ENCODE measurements at regions not wholly inside any gene's neighbourhood (a gene's known extent, or its start where the extent isn't known, plus 50 kb on each side); places are given as distances from the start of the nearest gene placed in this dataset.

DNA sequence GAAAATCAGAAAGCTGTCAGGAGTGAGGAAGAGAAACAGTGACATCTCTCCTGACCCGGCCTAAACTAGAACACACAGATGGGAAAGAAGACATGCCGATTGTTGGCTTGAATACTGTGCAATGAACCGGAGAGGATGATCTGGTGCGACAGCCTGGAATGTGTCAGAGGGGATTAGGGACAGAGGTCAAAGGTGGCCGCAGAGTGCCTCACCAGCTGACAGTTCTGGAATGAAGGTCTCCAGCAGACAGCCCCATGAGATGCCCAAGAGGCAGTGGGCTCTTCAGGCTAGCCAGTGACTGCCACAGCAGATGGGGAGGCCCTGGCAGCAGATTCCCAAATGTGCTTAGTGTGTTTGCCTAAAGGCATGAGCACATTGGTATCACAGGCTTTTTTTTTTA, 623.2 kb downstream of the CDH8 start:
- no peaks in the 10 kb centered on the region for H3K27me3 ChIP-seq (ENCODE audit: control insufficient read depth, insufficient read depth, low read length)
- POLR2A ChIA-PET, result no interaction called here
- TF ChIP-seq, protein P1, sequence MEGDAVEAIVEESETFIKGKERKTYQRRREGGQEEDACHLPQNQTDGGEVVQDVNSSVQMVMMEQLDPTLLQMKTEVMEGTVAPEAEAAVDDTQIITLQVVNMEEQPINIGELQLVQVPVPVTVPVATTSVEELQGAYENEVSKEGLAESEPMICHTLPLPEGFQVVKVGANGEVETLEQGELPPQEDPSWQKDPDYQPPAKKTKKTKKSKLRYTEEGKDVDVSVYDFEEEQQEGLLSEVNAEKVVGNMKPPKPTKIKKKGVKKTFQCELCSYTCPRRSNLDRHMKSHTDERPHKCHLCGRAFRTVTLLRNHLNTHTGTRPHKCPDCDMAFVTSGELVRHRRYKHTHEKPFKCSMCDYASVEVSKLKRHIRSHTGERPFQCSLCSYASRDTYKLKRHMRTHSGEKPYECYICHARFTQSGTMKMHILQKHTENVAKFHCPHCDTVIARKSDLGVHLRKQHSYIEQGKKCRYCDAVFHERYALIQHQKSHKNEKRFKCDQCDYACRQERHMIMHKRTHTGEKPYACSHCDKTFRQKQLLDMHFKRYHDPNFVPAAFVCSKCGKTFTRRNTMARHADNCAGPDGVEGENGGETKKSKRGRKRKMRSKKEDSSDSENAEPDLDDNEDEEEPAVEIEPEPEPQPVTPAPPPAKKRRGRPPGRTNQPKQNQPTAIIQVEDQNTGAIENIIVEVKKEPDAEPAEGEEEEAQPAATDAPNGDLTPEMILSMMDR (IDR thresholded peaks at IDR 0.05), result no peak
- TF ChIP-seq SIN3A (IDR thresholded peaks at IDR 0.05; ENCODE audit: borderline replicate concordance, insufficient read depth, low read depth, low read length) (no peak), POLR2AphosphoS5 (IDR thresholded peaks at IDR 0.05; ENCODE audit: low read depth, low read length) (no peak), TCF7L2 (IDR thresholded peaks at IDR 0.05; ENCODE audit: low read depth, low read length) (no peak)
- TF ChIP-seq, protein P2, sequence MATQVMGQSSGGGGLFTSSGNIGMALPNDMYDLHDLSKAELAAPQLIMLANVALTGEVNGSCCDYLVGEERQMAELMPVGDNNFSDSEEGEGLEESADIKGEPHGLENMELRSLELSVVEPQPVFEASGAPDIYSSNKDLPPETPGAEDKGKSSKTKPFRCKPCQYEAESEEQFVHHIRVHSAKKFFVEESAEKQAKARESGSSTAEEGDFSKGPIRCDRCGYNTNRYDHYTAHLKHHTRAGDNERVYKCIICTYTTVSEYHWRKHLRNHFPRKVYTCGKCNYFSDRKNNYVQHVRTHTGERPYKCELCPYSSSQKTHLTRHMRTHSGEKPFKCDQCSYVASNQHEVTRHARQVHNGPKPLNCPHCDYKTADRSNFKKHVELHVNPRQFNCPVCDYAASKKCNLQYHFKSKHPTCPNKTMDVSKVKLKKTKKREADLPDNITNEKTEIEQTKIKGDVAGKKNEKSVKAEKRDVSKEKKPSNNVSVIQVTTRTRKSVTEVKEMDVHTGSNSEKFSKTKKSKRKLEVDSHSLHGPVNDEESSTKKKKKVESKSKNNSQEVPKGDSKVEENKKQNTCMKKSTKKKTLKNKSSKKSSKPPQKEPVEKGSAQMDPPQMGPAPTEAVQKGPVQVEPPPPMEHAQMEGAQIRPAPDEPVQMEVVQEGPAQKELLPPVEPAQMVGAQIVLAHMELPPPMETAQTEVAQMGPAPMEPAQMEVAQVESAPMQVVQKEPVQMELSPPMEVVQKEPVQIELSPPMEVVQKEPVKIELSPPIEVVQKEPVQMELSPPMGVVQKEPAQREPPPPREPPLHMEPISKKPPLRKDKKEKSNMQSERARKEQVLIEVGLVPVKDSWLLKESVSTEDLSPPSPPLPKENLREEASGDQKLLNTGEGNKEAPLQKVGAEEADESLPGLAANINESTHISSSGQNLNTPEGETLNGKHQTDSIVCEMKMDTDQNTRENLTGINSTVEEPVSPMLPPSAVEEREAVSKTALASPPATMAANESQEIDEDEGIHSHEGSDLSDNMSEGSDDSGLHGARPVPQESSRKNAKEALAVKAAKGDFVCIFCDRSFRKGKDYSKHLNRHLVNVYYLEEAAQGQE (IDR thresholded peaks at IDR 0.05; ENCODE audit: insufficient read depth in 1 of 2, low read depth in 2 of 2, low read length in 1 of 2), result no peak
- intact Hi-C loops (cut with micrococcal nuclease; ENCODE audit: unreplicated experiment), result no loop called here
- in situ Hi-C loops (cut with HindIII; ENCODE audit: low pct_unique_long_range_greater_than_20kb, low sequenced_read_pairs), result no loop called here
- no peaks in the 10 kb centered on the region for H3K9me3 ChIP-seq (ENCODE audit: control insufficient read depth, insufficient read depth, low read depth, low read length)
- BruUV-seq (replicated peaks), result no TSS peak
- H3K36me3 ChIP-seq (ENCODE audit: control insufficient read depth, insufficient read depth, low read length), result no peaks in the 10 kb centered on the region
- H3K27ac ChIP-seq (ENCODE audit: low read length), result no peak overlapping the region
- CTCF ChIA-PET, result no interaction called here
- no peaks in the 10 kb centered on the region for H3K4me1 ChIP-seq (ENCODE audit: control insufficient read depth, insufficient read depth, low read length)
- no peak overlapping the region for H3K4me3 ChIP-seq (ENCODE audit: low read depth in 2 of 2, low read length in 2 of 2)
- no peak for ATAC-seq
- DNase-seq (ENCODE audit: low read depth, low spot score), result no peak

GRCh38 chr16:61412562-61412961, 623.7 kb downstream of the CDH8 start:
- in situ Hi-C loops (cut with HindIII; ENCODE audit: low pct_unique_long_range_greater_than_20kb, low sequenced_read_pairs), result no loop called here
- DNase-seq (ENCODE audit: low read depth, low spot score) (no peak), ATAC-seq (no peak)
- TF ChIP-seq, protein P2 (IDR thresholded peaks at IDR 0.05; ENCODE audit: insufficient read depth in 1 of 2, low read depth in 2 of 2, low read length in 1 of 2), result no peak
- TF ChIP-seq, protein P1 (IDR thresholded peaks at IDR 0.05), result no peak
- TF ChIP-seq TCF7L2 (IDR thresholded peaks at IDR 0.05; ENCODE audit: low read depth, low read length) (no peak), SIN3A (IDR thresholded peaks at IDR 0.05; ENCODE audit: borderline replicate concordance, insufficient read depth, low read depth, low read length) (no peak), POLR2AphosphoS5 (IDR thresholded peaks at IDR 0.05; ENCODE audit: low read depth, low read length) (no peak)
- Histone ChIP-seq H3K4me1 (ENCODE audit: control insufficient read depth, insufficient read depth, low read length) (no peaks in the 10 kb centered on the region), H3K27ac (ENCODE audit: low read length) (no peak overlapping the region), H3K9me3 (ENCODE audit: control insufficient read depth, insufficient read depth, low read depth, low read length) (no peaks in the 10 kb centered on the region), H3K27me3 (ENCODE audit: control insufficient read depth, insufficient read depth, low read length) (no peaks in the 10 kb centered on the region), H3K4me3 (ENCODE audit: low read depth in 2 of 2, low read length in 2 of 2) (no peak overlapping the region), H3K36me3 (ENCODE audit: control insufficient read depth, insufficient read depth, low read length) (no peaks in the 10 kb centered on the region)
- POLR2A ChIA-PET, result no interaction called here
- CTCF ChIA-PET, result no interaction called here
- no TSS peak for BruUV-seq (replicated peaks)
- intact Hi-C loops (cut with micrococcal nuclease; ENCODE audit: unreplicated experiment), result no loop called here

Data from Panc1 (cell line).